ENCODE measurements at regions not wholly inside any gene's neighbourhood (a gene's known extent, or its start where the extent isn't known, plus 50 kb on each side); places are given as distances from the start of the nearest gene placed in this dataset.

DNA sequence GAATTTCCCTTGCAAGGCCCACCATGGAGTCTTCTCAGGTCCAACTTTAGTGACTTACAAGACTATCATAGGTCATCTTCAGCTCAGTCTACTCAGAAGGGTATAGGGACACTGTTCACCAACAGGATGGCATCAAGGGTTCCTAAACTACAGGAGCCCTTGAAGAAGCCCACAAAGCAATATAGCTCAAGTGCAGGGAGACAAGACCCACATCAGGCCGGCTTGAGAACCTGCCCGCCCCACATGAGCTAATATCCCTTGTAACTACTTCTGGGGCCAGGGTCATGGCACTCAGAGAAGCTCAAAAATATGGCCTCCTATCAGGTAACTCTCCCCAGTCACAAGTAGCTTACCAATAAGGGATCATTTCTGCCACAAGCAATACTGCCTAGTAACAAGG lies 249.9 kb downstream of the CDK5RAP2 start:
- no peaks in the 10 kb centered on the region for H3K9me3 ChIP-seq
- no peak overlapping the region for H3K4me3 ChIP-seq
- TF ChIP-seq, protein P1, sequence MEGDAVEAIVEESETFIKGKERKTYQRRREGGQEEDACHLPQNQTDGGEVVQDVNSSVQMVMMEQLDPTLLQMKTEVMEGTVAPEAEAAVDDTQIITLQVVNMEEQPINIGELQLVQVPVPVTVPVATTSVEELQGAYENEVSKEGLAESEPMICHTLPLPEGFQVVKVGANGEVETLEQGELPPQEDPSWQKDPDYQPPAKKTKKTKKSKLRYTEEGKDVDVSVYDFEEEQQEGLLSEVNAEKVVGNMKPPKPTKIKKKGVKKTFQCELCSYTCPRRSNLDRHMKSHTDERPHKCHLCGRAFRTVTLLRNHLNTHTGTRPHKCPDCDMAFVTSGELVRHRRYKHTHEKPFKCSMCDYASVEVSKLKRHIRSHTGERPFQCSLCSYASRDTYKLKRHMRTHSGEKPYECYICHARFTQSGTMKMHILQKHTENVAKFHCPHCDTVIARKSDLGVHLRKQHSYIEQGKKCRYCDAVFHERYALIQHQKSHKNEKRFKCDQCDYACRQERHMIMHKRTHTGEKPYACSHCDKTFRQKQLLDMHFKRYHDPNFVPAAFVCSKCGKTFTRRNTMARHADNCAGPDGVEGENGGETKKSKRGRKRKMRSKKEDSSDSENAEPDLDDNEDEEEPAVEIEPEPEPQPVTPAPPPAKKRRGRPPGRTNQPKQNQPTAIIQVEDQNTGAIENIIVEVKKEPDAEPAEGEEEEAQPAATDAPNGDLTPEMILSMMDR (IDR thresholded peaks at IDR 0.05), result no peak
- no peak for TF ChIP-seq POLR2A (IDR thresholded peaks at IDR 0.05)
- intact Hi-C loops (cut with DNase I; ENCODE audit: low total_unique reads), result no loop called here
- no peaks in the 10 kb centered on the region for H3K36me3 ChIP-seq
- no peaks in the 10 kb centered on the region for H3K4me1 ChIP-seq
- no peaks in the 10 kb centered on the region for H3K27me3 ChIP-seq
- H3K27ac ChIP-seq, result no peak overlapping the region
- DNase-seq, result no peak

DNA sequence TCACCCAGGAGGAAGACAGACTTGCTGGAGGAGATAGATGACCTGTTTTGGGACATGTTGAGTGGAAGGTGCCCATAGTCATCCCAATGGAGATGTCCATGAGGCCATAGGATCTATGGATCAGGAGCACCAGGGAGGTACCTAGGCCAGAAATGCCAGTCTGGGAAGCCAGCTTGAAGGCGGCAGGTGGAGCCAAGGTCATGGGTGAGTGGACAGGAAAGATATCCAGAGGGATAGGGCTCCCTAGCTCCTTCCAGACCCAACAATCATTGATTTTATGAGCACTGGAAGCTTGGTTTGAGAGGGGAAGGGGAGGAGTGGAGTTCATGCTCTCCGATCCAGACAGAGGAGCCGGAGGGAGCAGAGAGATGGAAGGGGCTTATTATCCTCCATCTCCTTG lies 252.6 kb downstream of the CDK5RAP2 start:
- no peak overlapping the region for H3K4me3 ChIP-seq
- no peak overlapping the region for H3K27ac ChIP-seq
- intact Hi-C loops (cut with DNase I; ENCODE audit: low total_unique reads), result no loop called here
- no peaks in the 10 kb centered on the region for H3K9me3 ChIP-seq
- no peaks in the 10 kb centered on the region for H3K36me3 ChIP-seq
- no peak for TF ChIP-seq POLR2A (IDR thresholded peaks at IDR 0.05)
- TF ChIP-seq, protein P1 (IDR thresholded peaks at IDR 0.05), result no peak
- no peaks in the 10 kb centered on the region for H3K4me1 ChIP-seq
- no peak for DNase-seq
- H3K27me3 ChIP-seq, result no peaks in the 10 kb centered on the region

DNA sequence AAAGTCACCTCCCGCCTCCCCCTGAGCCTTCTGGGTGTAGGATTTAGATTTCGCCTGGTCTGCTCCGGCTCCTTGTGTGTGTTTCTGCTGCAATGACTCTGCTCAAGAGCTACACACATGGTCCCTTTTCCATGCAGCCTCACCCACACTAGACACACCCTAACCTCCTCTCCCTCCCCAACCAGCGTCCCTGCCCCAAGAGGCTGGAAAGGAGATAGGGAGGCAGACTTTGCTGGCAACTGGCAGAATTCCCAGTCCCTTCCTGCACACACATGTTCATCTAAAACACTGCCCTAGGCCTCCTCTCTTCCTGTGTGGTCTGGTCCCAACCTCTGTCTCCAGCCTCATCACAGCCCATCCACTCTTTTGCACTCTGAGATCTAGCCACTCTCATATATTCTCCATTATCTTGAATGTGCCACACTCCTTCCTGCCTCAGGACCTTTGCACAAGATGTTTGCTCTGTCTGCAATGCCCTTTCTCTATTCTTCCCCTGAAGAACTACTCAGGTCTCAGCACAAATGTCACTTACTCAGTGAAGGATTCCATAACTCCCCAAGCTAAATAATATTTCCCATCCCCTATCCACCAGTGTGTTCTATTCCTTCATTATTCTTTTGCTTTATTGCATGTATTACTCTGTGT lies 253.8 kb downstream of the CDK5RAP2 start:
- Histone ChIP-seq H3K9me3 (no peaks in the 10 kb centered on the region), H3K27me3 (no peaks in the 10 kb centered on the region), H3K4me3 (no peak overlapping the region), H3K4me1 (no peaks in the 10 kb centered on the region), H3K27ac (no peak overlapping the region), H3K36me3 (no peaks in the 10 kb centered on the region)
- TF ChIP-seq, protein P1 (IDR thresholded peaks at IDR 0.05), result no peak
- TF ChIP-seq POLR2A (IDR thresholded peaks at IDR 0.05), result no peak
- no peak for DNase-seq
- intact Hi-C loops (cut with DNase I; ENCODE audit: low total_unique reads), result no loop called here

DNA sequence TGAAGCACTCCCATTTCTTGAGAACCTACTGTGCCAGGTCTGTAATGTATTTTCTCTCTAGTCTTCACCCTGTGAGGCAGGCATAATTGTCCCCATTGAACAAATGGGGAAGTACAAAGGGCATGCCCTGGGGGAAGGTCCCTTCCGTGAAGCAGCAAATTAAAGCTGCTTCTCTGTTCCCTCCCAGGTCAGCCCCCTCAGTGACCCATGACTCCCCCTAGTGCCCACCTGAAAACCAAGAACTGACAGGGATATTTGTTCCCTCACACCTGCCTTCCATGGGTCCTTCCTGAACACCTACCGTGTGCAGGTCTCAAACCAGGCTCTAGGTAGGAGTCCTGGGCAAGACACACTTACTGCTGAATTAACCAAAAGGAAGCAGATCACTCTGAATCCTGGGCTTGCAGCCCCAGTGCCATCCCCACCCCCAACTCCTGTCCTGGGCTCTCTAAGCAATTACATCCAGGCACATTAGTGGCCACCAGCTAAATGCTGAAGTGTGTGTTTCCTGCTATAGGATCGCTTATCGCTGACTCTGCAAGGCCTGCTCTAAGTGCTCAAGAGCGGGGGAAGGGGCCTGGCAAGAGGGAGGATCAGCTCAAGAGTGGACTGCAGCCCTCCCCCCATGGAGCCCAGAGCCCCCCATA lies 254.8 kb downstream of the CDK5RAP2 start:
- Histone ChIP-seq H3K27ac (no peak overlapping the region), H3K27me3 (no peaks in the 10 kb centered on the region), H3K4me3 (no peak overlapping the region), H3K9me3 (no peaks in the 10 kb centered on the region), H3K4me1 (no peaks in the 10 kb centered on the region), H3K36me3 (no peaks in the 10 kb centered on the region)
- TF ChIP-seq, protein P1 (IDR thresholded peaks at IDR 0.05), result no peak
- TF ChIP-seq POLR2A (IDR thresholded peaks at IDR 0.05), result no peak
- DNase-seq, result no peak
- intact Hi-C loops (cut with DNase I; ENCODE audit: low total_unique reads), result no loop called here

DNA sequence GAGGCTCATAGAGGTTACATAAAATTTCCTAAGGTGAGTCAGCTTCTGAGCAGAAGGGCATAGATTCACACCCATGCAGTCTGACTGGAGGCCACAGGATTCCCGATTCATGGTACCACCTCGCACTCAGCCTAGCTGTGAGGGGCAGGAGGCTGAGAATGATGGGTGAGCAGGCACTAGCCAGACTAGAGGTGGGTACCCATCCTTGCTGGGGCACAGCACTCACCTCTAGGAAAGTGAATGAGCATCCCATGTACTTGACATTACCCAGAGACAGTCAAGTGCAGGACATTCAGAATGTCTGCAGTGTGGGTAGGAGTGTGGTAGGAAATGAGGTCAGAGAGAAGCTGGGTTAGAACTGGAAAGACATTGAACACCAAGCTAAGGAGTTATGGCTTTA lies 255.5 kb downstream of the CDK5RAP2 start:
- no peaks in the 10 kb centered on the region for H3K9me3 ChIP-seq
- no peak for TF ChIP-seq POLR2A (IDR thresholded peaks at IDR 0.05)
- TF ChIP-seq, protein P1 (IDR thresholded peaks at IDR 0.05), result no peak
- intact Hi-C loops (cut with DNase I; ENCODE audit: low total_unique reads), result no loop called here
- no peak for DNase-seq
- no peak overlapping the region for H3K4me3 ChIP-seq
- H3K4me1 ChIP-seq, result no peaks in the 10 kb centered on the region
- H3K27ac ChIP-seq, result no peak overlapping the region
- H3K27me3 ChIP-seq, result no peaks in the 10 kb centered on the region
- no peaks in the 10 kb centered on the region for H3K36me3 ChIP-seq

All from uterus (tissue), 3 donors.